ENCODE measurements at regions not wholly inside any gene's neighbourhood (a gene's known extent, or its start where the extent isn't known, plus 50 kb on each side); places are given as distances from the start of the nearest gene placed in this dataset.

GRCh38 chr4:156481845-156482244 lies 489.8 kb downstream of the PDGFC start:
- TF ChIP-seq CTCF (IDR thresholded peaks at IDR 0.05; ENCODE audit: insufficient read depth, low read length, poor library complexity, severe bottlenecking) = no peak
- no peak for TF ChIP-seq EZH2phosphoT487 (conservative IDR thresholded peaks at IDR 0.05; ENCODE audit: low read length)
